HEK293 (cell line): ENCODE measurements at regions not wholly inside any gene's neighbourhood (a gene's known extent, or its start where the extent isn't known, plus 50 kb on each side); places are given as distances from the start of the nearest gene placed in this dataset.
A peak's percentile ranks its signal among the peaks of the same experiment; 100 is the strongest.
"Not testable (repeated sequence)": the region's sequence is repeated elsewhere in the genome, so short reads cannot be mapped to it uniquely, and the experiment has no call there.

ENCODE experiments used
- CTCF ChIA-PET: fragments of 350-600 bp; formaldehyde crosslinking; extraction: SDS; loops from one replicate; lab custom pipeline; 2021; ENCODE audit warnings: antibody characterized with exemption; lab: Yijun Ruan, JAX
- POLR2A ChIA-PET: fragments of 300-600 bp; formaldehyde crosslinking; extraction: SDS; loops from one replicate; lab custom pipeline; 2020; ENCODE audit warnings: antibody characterized with exemption, inconsistent platforms; lab: Yijun Ruan, JAX
- H3K27ac ChIP-seq: fragments of 200-500 bp; sonication (Bioruptor generic); 2 replicates; pipeline ENCODE4 v1.5.1; 2014; ENCODE audit warnings: low read depth, low read length, control low read depth, inconsistent platforms; ENCODE audit errors: extremely low read depth
- H3K36me3 ChIP-seq, 2 experiments: fragments of 200-500 bp in 1 of 2; sonication (Bioruptor generic) in 1 of 2; 1 replicate in 1 of 2; 2 replicates in 1 of 2; pipeline ENCODE4 v1.5.1; 2014 to 2017; ENCODE audit warnings: inconsistent platforms in 2 of 2, low read length in 2 of 2; ENCODE audit not compliant: control insufficient read depth in 2 of 2, insufficient read depth in 1 of 2
- H3K4me1 ChIP-seq: fragments of 200-500 bp; sonication (Bioruptor generic); 2 replicates; pipeline ENCODE4 v1.5.1; 2014; ENCODE audit warnings: mild to moderate bottlenecking, low read length, inconsistent platforms; ENCODE audit not compliant: control insufficient read depth, insufficient read depth
- H3K4me3 ChIP-seq: 2 replicates; pipeline ENCODE4 v1.5.1; 2011; ENCODE audit warnings: low read depth, mild to moderate bottlenecking, control low read depth, low read length, moderate library complexity
- H3K9me3 ChIP-seq: fragments of 200-500 bp; sonication (Bioruptor generic); 2 replicates; pipeline ENCODE4 v1.5.1; 2014; ENCODE audit warnings: low read depth, low read length, inconsistent platforms; ENCODE audit not compliant: control insufficient read depth, insufficient read depth
- GLIS2 ChIP-seq: fragments of 450-650 bp; formaldehyde crosslinking; IDR thresholded peaks from 2 replicates; pipeline ENCODE4 v1.5.1; 2016; ENCODE audit warnings: missing biosample characterization, missing genetic modification characterization
- SP7 ChIP-seq: fragments of 450-650 bp; formaldehyde crosslinking; IDR thresholded peaks from 2 replicates; pipeline ENCODE4 v1.5.1; 2016; ENCODE audit warnings: missing biosample characterization, missing genetic modification characterization
- ZBTB10 ChIP-seq: fragments of 450-650 bp; formaldehyde crosslinking; IDR thresholded peaks from 2 replicates; pipeline ENCODE4 v1.5.1; 2016; ENCODE audit warnings: missing biosample characterization, missing genetic modification characterization
- ZBTB17 ChIP-seq: fragments of 450-650 bp; formaldehyde crosslinking; IDR thresholded peaks from 2 replicates; pipeline ENCODE4 v1.5.1; 2016; ENCODE audit warnings: missing biosample characterization, missing genetic modification characterization
- ZBTB20 ChIP-seq: fragments of 450-650 bp; formaldehyde crosslinking; IDR thresholded peaks from 2 replicates; pipeline ENCODE4 v1.5.1; 2016; ENCODE audit warnings: missing biosample characterization, missing genetic modification characterization
- ZBTB8A ChIP-seq: fragments of 450-650 bp; formaldehyde crosslinking; IDR thresholded peaks from 2 replicates; pipeline ENCODE4 v1.5.1; 2016; ENCODE audit warnings: missing biosample characterization, missing genetic modification characterization
- ZNF600 ChIP-seq: fragments of 450-650 bp; formaldehyde crosslinking; IDR thresholded peaks from 2 replicates; pipeline ENCODE4 v1.5.1; 2016; ENCODE audit warnings: missing biosample characterization, missing genetic modification characterization
- TF ChIP-seq, protein P1 (sequence below): fragments of 450-650 bp; formaldehyde crosslinking; IDR thresholded peaks from 2 replicates; pipeline ENCODE4 v1.5.1; 2016; ENCODE audit warnings: missing biosample characterization, missing genetic modification characterization
- TF ChIP-seq, protein P2 (sequence below): fragments of 450-650 bp; formaldehyde crosslinking; IDR thresholded peaks from 2 replicates; pipeline ENCODE4 v1.5.1; 2016; ENCODE audit warnings: missing biosample characterization, missing genetic modification characterization
- TF ChIP-seq, protein P3 (sequence below): fragments of 450-650 bp; formaldehyde crosslinking; optimal IDR thresholded peaks from 2 replicates; pipeline ENCODE3; 2016; ENCODE audit warnings: missing biosample characterization, mild to moderate bottlenecking, missing genetic modification characterization

DNA sequence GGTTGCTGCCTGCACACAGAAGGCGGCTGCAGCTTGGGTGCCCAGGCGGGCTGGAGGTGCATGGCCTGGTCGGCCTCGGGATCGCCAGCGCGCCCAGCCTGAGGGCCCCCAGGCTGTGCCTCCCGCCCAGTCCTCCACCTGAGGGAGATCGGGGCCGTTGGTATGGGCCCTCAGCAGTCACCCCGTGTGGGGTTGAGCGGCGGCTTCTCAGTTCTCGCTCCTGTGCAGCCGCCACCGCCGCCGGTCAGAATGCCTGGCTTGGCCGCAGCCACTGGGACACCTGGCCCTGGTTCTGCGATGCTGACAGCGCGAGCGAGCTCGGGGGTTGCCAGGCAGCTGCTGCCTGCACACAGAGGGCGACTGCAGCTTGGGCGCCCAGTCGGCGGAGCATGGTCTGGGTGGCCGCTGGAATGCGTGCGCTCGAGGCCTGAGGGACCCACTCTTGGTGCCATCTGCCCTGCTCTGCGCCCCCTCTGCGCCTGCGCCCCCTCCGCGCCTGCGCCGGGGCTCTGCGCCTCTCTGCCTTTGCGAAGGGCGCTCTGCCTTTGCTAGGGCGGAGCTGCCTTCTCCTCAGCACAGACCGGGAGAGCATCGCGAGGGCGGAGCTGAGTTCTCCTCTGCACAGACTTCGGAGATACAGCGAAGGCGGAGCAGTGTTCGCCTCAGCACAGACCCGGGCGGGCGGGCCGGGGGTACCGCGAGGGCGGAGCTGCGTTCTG is 84.6 kb upstream of the ZNG1F start (continued):
- TF ChIP-seq, protein P1, sequence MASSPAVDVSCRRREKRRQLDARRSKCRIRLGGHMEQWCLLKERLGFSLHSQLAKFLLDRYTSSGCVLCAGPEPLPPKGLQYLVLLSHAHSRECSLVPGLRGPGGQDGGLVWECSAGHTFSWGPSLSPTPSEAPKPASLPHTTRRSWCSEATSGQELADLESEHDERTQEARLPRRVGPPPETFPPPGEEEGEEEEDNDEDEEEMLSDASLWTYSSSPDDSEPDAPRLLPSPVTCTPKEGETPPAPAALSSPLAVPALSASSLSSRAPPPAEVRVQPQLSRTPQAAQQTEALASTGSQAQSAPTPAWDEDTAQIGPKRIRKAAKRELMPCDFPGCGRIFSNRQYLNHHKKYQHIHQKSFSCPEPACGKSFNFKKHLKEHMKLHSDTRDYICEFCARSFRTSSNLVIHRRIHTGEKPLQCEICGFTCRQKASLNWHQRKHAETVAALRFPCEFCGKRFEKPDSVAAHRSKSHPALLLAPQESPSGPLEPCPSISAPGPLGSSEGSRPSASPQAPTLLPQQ (tag by site-specific recombination) = peak; percentile 97
- TF ChIP-seq ZBTB20 (tag by site-specific recombination) (peak; percentile 83), ZBTB8A (peak; percentile 100), ZBTB10 (tag by site-specific recombination) (0 out of 2 replicates have a peak, but pooled peaks have one; percentile 52), ZNF600 (tag by site-specific recombination) (peak; percentile 69; the same call in 1 of the 2 replicates), GLIS2 (tag by site-specific recombination) (peak; percentile 60; the same call in 1 of the 2 replicates), ZBTB17 (peak; percentile 79), SP7 (tag by site-specific recombination) (peak; percentile 28; the same call in 1 of the 2 replicates)
- TF ChIP-seq, protein P2, sequence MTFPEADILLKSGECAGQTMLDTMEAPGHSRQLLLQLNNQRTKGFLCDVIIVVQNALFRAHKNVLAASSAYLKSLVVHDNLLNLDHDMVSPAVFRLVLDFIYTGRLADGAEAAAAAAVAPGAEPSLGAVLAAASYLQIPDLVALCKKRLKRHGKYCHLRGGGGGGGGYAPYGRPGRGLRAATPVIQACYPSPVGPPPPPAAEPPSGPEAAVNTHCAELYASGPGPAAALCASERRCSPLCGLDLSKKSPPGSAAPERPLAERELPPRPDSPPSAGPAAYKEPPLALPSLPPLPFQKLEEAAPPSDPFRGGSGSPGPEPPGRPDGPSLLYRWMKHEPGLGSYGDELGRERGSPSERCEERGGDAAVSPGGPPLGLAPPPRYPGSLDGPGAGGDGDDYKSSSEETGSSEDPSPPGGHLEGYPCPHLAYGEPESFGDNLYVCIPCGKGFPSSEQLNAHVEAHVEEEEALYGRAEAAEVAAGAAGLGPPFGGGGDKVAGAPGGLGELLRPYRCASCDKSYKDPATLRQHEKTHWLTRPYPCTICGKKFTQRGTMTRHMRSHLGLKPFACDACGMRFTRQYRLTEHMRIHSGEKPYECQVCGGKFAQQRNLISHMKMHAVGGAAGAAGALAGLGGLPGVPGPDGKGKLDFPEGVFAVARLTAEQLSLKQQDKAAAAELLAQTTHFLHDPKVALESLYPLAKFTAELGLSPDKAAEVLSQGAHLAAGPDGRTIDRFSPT = peak; percentile 74; the same call in 1 of the 2 replicates
- TF ChIP-seq, all 188 proteins: peak for 17; not testable (repeated sequence) for 171

GRCh38 chr9:41272879-41273548 is 83.9 kb upstream of the ZNG1F start:
- peak overlapping the region; percentile 53; the same call in 1 of the 2 replicates for H3K27ac ChIP-seq
- H3K4me1 ChIP-seq, POLR2A ChIA-PET, CTCF ChIA-PET, H3K9me3 ChIP-seq, H3K36me3 ChIP-seq: not testable (repeated sequence)
- TF ChIP-seq, protein P3, sequence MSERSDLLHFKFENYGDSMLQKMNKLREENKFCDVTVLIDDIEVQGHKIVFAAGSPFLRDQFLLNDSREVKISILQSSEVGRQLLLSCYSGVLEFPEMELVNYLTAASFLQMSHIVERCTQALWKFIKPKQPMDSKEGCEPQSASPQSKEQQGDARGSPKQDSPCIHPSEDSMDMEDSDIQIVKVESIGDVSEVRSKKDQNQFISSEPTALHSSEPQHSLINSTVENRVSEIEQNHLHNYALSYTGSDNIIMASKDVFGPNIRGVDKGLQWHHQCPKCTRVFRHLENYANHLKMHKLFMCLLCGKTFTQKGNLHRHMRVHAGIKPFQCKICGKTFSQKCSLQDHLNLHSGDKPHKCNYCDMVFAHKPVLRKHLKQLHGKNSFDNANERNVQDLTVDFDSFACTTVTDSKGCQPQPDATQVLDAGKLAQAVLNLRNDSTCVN (tag by site-specific recombination) = peak; percentile 70
- peak overlapping the region; percentile 43 for H3K4me3 ChIP-seq

GRCh38 chr9:41270992-41271391 is 81.9 kb upstream of the ZNG1F start:
- H3K36me3 ChIP-seq, POLR2A ChIA-PET, H3K4me3 ChIP-seq, H3K27ac ChIP-seq, CTCF ChIA-PET, H3K4me1 ChIP-seq, H3K9me3 ChIP-seq: not testable (repeated sequence)

- H3K9me3 ChIP-seq, H3K4me1 ChIP-seq, CTCF ChIA-PET, H3K27ac ChIP-seq, POLR2A ChIA-PET, H3K36me3 ChIP-seq, H3K4me3 ChIP-seq: not testable (repeated sequence)
Measured at GRCh38 chr9:41269471-41269870, 80.4 kb upstream of the ZNG1F start.

DNA sequence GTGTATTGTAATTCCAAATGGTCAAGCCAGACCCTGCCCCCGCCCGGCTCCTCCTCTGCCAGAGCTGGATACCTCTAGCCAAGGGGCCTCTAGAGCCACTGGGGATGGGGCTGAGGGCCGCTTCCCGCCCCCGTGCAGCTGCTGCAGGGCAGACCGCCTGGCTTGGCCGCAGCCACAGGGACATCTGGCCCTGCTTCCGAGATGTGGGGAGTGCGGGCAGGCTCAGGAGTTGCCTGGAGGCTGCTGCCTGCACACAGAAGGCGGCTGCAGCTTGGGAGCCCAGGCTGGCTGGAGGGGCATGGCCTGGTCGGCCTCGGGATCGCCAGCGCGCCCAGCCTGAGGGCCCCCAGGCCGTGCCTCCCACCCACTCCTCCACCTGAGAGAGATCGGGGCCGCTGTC is 79.9 kb upstream of the ZNG1F start:
- H3K4me1 ChIP-seq, CTCF ChIA-PET, POLR2A ChIA-PET, H3K27ac ChIP-seq, H3K36me3 ChIP-seq, H3K9me3 ChIP-seq, H3K4me3 ChIP-seq: not testable (repeated sequence)

DNA sequence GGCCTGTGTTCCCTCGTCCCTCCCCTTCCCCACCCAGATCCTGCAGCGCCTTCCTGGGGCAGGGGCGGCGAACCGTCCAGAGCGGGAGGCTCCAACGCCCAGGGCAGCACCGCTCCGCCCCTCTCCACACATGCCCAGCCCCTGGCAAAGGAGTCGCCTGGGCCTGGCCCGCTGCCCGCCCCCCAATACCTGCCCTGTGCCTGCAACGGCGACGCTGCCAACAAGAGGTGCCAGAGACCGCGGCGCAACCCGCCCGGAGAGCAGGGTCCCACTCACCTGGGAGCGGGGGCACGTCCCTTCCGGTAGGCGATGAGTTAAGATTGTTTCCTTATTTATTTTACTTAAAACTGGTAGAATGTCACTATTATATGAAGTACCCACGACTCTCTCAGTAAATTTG is 77.5 kb upstream of the ZNG1F start:
- H3K4me1 ChIP-seq, POLR2A ChIA-PET, H3K9me3 ChIP-seq, CTCF ChIA-PET, H3K27ac ChIP-seq, H3K36me3 ChIP-seq, H3K4me3 ChIP-seq: not testable (repeated sequence)

- POLR2A ChIA-PET, H3K9me3 ChIP-seq, CTCF ChIA-PET, H3K4me1 ChIP-seq, H3K4me3 ChIP-seq, H3K36me3 ChIP-seq, H3K27ac ChIP-seq: not testable (repeated sequence)
Measured at GRCh38 chr9:41266000-41266399, 76.9 kb upstream of the ZNG1F start.
